A549 (cell line): ENCODE measurements at regions not wholly inside any gene's neighbourhood (a gene's known extent, or its start where the extent isn't known, plus 50 kb on each side); places are given as distances from the start of the nearest gene placed in this dataset.
"Not testable (repeated sequence)": the region's sequence is repeated elsewhere in the genome, so short reads cannot be mapped to it uniquely, and the experiment has no call there.

ENCODE experiments used
- ATAC-seq, 2 experiments: fragments of 200-7000 bp in 1 of 2; fragments of >200 bp in 1 of 2; cut with Nextera tagmentation in 1 of 2; cut with Tn5 transposase in 1 of 2; 3 replicates each; pipeline versions ENCODE4 v1.8.0 to v1.9.1; 2018 to 2020; ENCODE audit warnings: mild to moderate bottlenecking in 1 of 2, moderate library complexity in 1 of 2
- CTCF ChIA-PET: fragments of 300-600 bp; sonication (Branson Sonifier 250); formaldehyde crosslinking; extraction: SDS; loops from one replicate; lab custom pipeline; 2021; ENCODE audit warnings: antibody characterized with exemption, inconsistent platforms; lab: Yijun Ruan, JAX
- POLR2A ChIA-PET: fragments of 350-600 bp; formaldehyde crosslinking; extraction: SDS; loops from one replicate; lab custom pipeline; 2021; ENCODE audit warnings: antibody characterized with exemption, inconsistent platforms; lab: Yijun Ruan, JAX
- DNase-seq, 2 experiments: peaks; one replicate each; pipeline versions ENCODE4 v3.0.0 to v3.0.0-alpha.2; 2011 to 2016; ENCODE audit warnings: low read depth in 1 of 2, low spot score in 1 of 2
- FAIRE-seq: peaks from 2 replicates; lab custom pipeline; 2011; peaks lifted over from hg19 to GRCh38; lab: Jason Lieb, UNC
- H3K27ac ChIP-seq, 2 experiments: fragments of >200 bp; sonication (Bioruptor Twin); formaldehyde crosslinking; 3 replicates each; pipeline ENCODE4 v1.5.1; 2016 to 2017
- H3K4me1 ChIP-seq: fragments of >200 bp; sonication (Bioruptor Twin); formaldehyde crosslinking; 3 replicates; pipeline ENCODE4 v1.6.1; 2016
- H3K4me2 ChIP-seq: fragments of >200 bp; sonication (Bioruptor Twin); formaldehyde crosslinking; 3 replicates; pipeline ENCODE4 v1.6.1; 2016
- H3K4me3 ChIP-seq: fragments of >200 bp; sonication (Bioruptor Twin); formaldehyde crosslinking; 3 replicates; pipeline ENCODE4 v1.5.1; 2016
- H3K9me3 ChIP-seq: fragments of >200 bp; sonication (Bioruptor Twin); formaldehyde crosslinking; 3 replicates; pipeline ENCODE4 v1.6.1; 2016
- BCL3 ChIP-seq: fragments of >200 bp; sonication (Bioruptor Twin); formaldehyde crosslinking; IDR thresholded peaks from 3 replicates; pipeline ENCODE4 v1.6.1; 2016
- EP300 ChIP-seq, 2 experiments: fragments of >200 bp; sonication (Bioruptor Twin); formaldehyde crosslinking; IDR thresholded peaks; 2 replicates in 1 of 2; 3 replicates in 1 of 2; pipeline ENCODE4 v1.6.1; 2016 to 2017
- FOSB ChIP-seq: fragments of 250-450 bp; sonication (Bioruptor Pico); IDR thresholded peaks from 2 replicates; pipeline ENCODE4 v1.5.0; 2020; ENCODE audit warnings: mild to moderate bottlenecking, moderate library complexity
- HDAC2 ChIP-seq: fragments of 200-600 bp; sonication (generic); IDR thresholded peaks from 2 replicates; pipeline ENCODE4 v1.6.1; 2016
- HES2 ChIP-seq: fragments of >200 bp; sonication (Bioruptor Twin); formaldehyde crosslinking; IDR thresholded peaks from 2 replicates; pipeline ENCODE4 v1.6.1; 2016
- HMGXB4 ChIP-seq: fragments of 250-450 bp; sonication (Bioruptor Pico); IDR thresholded peaks from 2 replicates; pipeline ENCODE4 v1.5.0; 2021; ENCODE audit warnings: mild to moderate bottlenecking, moderate library complexity, borderline replicate concordance
- HOXA7 ChIP-seq: fragments of 250-450 bp; sonication (Bioruptor Pico); IDR thresholded peaks from 2 replicates; pipeline ENCODE4 v1.5.0; 2020; ENCODE audit warnings: mild to moderate bottlenecking, moderate library complexity
- JUNB ChIP-seq: fragments of >200 bp; sonication (Bioruptor Twin); formaldehyde crosslinking; IDR thresholded peaks from 2 replicates; pipeline ENCODE4 v1.6.1; 2016
- KDM1A ChIP-seq: fragments of 200-600 bp; sonication (generic); IDR thresholded peaks from 2 replicates; pipeline ENCODE4 v1.6.1; 2016; ENCODE audit warnings: low read depth, mild to moderate bottlenecking
- MAFK ChIP-seq: fragments of 450-650 bp; IDR thresholded peaks from 2 replicates; pipeline ENCODE4 v1.6.1; 2014; ENCODE audit not compliant: partially characterized antibody
- POLR2AphosphoS2 ChIP-seq: conservative IDR thresholded peaks from 2 replicates; pipeline ENCODE4 v1.6.1; 2012; ENCODE audit warnings: low read length, improper control_type of control experiment, inconsistent platforms
- RCOR1 ChIP-seq: fragments of 150-350 bp; IDR thresholded peaks from 2 replicates; pipeline ENCODE4 v1.6.1; 2014; ENCODE audit warnings: antibody characterized with exemption, low read length, low read depth
- REST ChIP-seq: fragments of 200-600 bp; sonication (generic); IDR thresholded peaks from 2 replicates; pipeline ENCODE4 v1.6.1; 2016; ENCODE audit warnings: antibody characterized with exemption, mild to moderate bottlenecking, moderate library complexity
- TFCP2L1 ChIP-seq: fragments of 250-450 bp; sonication (Bioruptor Pico); IDR thresholded peaks from 2 replicates; pipeline ENCODE4 v1.5.0; 2021; ENCODE audit warnings: mild to moderate bottlenecking
- TP53 ChIP-seq: fragments of 250-450 bp; sonication (Bioruptor Pico); IDR thresholded peaks from 2 replicates; pipeline ENCODE4 v1.5.0; 2021; ENCODE audit warnings: mild to moderate bottlenecking, moderate library complexity
- USF2 ChIP-seq: fragments of 450-650 bp; IDR thresholded peaks from 2 replicates; pipeline ENCODE4 v1.6.1; 2014; ENCODE audit warnings: antibody characterized with exemption
- WGBS: methylation state at CpG from one replicate; pipeline ENCODE4 v1.1.6; 2017; ENCODE audit errors: missing lambda C conversion rate; 5-methylcytosine and 5-hydroxymethylcytosine counted together

GRCh38 chr2:89781962-89782361 lies 1090.5 kb downstream of the RPIA start:
- CTCF ChIA-PET, result no interaction called here

GRCh38 chr2:89784960-89785359 lies 1093.5 kb downstream of the RPIA start:
- ChIA-PET CTCF (no interaction called here), POLR2A (no interaction called here)
- no peak overlapping the region for H3K4me2 ChIP-seq
- H3K4me1 ChIP-seq, result no peaks in the 10 kb centered on the region
- no peak for FAIRE-seq
- no peak for ATAC-seq
- 24% methylated on average over 16 of the region's 16 CpGs for WGBS
- DNase-seq, result no peak
- no peak overlapping the region for H3K4me3 ChIP-seq
- H3K27ac ChIP-seq, result no peak overlapping the region
- TF ChIP-seq POLR2AphosphoS2 (no peak), TP53 (CRISPR knock-in tag) (no peak), REST (no peak), HDAC2 (no peak), JUNB (no peak), HES2 (no peak), EP300 (IDR thresholded peaks at IDR 0.05) (no peak), BCL3 (no peak), HMGXB4 (CRISPR knock-in tag) (no peak), KDM1A (no peak)
- H3K9me3 ChIP-seq, result peaks cover 34% of the 10 kb centered on the region

More at GRCh38 chr2:89781962-89782361, 1090.5 kb downstream of the RPIA start:
- H3K4me1 ChIP-seq, result no peaks in the 10 kb centered on the region
- no peak for FAIRE-seq
- peaks cover 40% of the 10 kb centered on the region for H3K9me3 ChIP-seq
- H3K4me2 ChIP-seq, result no peak overlapping the region
- WGBS, result 4% methylated on average over 5 of the region's 5 CpGs
- no peak for ATAC-seq
- no peak overlapping the region for H3K27ac ChIP-seq
- POLR2A ChIA-PET, result no interaction called here
- DNase-seq, result no peak
- no peak for TF ChIP-seq HES2
- no peak for TF ChIP-seq TP53 (CRISPR knock-in tag)
- no peak for TF ChIP-seq HOXA7
- no peak for TF ChIP-seq MAFK
- no peak for TF ChIP-seq EP300 (IDR thresholded peaks at IDR 0.05)
- no peak for TF ChIP-seq TFCP2L1
- no peak for TF ChIP-seq USF2
- no peak for TF ChIP-seq FOSB
- no peak for TF ChIP-seq RCOR1
- TF ChIP-seq REST, result no peak
- TF ChIP-seq, all 56 proteins: peak for 0
- no peak overlapping the region for H3K4me3 ChIP-seq

GRCh38 chr2:89785528-89785927 lies 1094.1 kb downstream of the RPIA start:
- DNase-seq, H3K4me2 ChIP-seq, H3K4me3 ChIP-seq, FAIRE-seq, ATAC-seq, CTCF ChIA-PET, H3K4me1 ChIP-seq, H3K27ac ChIP-seq, POLR2A ChIA-PET: not testable (repeated sequence)
- H3K9me3 ChIP-seq, result peaks cover 29% of the 10 kb centered on the region
- 16% methylated on average over 15 of the region's 15 CpGs for whole genome bisulfite sequencing

- WGBS, result 20% methylated on average over 16 of the region's 16 CpGs
- H3K4me3 ChIP-seq, H3K27ac ChIP-seq, POLR2A ChIA-PET, ATAC-seq, H3K4me1 ChIP-seq, H3K4me2 ChIP-seq, CTCF ChIA-PET, FAIRE-seq, DNase-seq: not testable (repeated sequence)
- H3K9me3 ChIP-seq, result peaks cover 27% of the 10 kb centered on the region; the same call in 2 of the 3 replicates
These were observed 1095.2 kb downstream of the RPIA start for GRCh38 chr2:89786642-89787041.
